ENCODE measurements at regions not wholly inside any gene's neighbourhood (a gene's known extent, or its start where the extent isn't known, plus 50 kb on each side); places are given as distances from the start of the nearest gene placed in this dataset.

DNA sequence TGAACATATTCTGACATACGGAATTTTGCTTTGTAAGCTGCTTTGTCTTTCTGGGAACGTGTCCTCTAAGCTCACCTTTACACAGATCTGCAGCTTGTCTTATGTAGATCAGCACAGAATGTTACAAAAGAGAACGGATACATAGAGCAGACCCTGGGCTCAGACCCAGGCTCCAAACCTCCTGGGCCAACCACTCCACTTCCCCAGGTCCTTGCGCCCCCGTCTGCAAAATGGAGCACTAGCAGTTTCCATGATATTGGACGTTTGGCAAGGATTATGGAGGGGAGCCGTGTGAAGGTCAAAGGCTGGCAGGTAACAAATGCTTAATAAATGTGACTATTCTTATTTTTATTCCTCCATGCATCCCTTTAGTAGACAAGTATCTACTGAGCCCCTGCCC, 358.4 kb downstream of the CTTN start:
- no peaks in the 10 kb centered on the region for H3K36me3 ChIP-seq (replicated peaks; ENCODE audit: insufficient read depth, low read depth)
- H3K79me2 ChIP-seq, result no peaks in the 10 kb centered on the region
- no peak overlapping the region for H2AFZ ChIP-seq
- no peaks in the 10 kb centered on the region for H3K4me1 ChIP-seq (ENCODE audit: insufficient read depth)
- no peak for DNase-seq (ENCODE audit: low spot score)
- no peak overlapping the region for H3K4me3 ChIP-seq
- WGBS (ENCODE audit: low lambda C conversion rate, missing lambda C conversion rate), result 81% methylated on average over 7 of the region's 7 CpGs
- no peaks in the 10 kb centered on the region for H3K9me3 ChIP-seq (ENCODE audit: low read depth)
- H3K27ac ChIP-seq, result no peak overlapping the region
- no peak overlapping the region for H3K4me2 ChIP-seq
- no peak for TF ChIP-seq EZH2 (IDR thresholded peaks at IDR 0.05; ENCODE audit: borderline replicate concordance)
- TF ChIP-seq EZH2phosphoT487 (IDR thresholded peaks at IDR 0.05; ENCODE audit: low read depth, severe bottlenecking, unreplicated experiment), result no peak
- TF ChIP-seq, protein P1, sequence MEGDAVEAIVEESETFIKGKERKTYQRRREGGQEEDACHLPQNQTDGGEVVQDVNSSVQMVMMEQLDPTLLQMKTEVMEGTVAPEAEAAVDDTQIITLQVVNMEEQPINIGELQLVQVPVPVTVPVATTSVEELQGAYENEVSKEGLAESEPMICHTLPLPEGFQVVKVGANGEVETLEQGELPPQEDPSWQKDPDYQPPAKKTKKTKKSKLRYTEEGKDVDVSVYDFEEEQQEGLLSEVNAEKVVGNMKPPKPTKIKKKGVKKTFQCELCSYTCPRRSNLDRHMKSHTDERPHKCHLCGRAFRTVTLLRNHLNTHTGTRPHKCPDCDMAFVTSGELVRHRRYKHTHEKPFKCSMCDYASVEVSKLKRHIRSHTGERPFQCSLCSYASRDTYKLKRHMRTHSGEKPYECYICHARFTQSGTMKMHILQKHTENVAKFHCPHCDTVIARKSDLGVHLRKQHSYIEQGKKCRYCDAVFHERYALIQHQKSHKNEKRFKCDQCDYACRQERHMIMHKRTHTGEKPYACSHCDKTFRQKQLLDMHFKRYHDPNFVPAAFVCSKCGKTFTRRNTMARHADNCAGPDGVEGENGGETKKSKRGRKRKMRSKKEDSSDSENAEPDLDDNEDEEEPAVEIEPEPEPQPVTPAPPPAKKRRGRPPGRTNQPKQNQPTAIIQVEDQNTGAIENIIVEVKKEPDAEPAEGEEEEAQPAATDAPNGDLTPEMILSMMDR (IDR thresholded peaks at IDR 0.05; ENCODE audit: poor library complexity), result no peak
- H3K27me3 ChIP-seq, result no peaks in the 10 kb centered on the region
- no peaks in the 10 kb centered on the region for H3K9me2 ChIP-seq (replicated peaks; ENCODE audit: insufficient read depth)
- no peaks in the 10 kb centered on the region for H4K20me1 ChIP-seq (ENCODE audit: insufficient read depth, poor library complexity, severe bottlenecking)

DNA sequence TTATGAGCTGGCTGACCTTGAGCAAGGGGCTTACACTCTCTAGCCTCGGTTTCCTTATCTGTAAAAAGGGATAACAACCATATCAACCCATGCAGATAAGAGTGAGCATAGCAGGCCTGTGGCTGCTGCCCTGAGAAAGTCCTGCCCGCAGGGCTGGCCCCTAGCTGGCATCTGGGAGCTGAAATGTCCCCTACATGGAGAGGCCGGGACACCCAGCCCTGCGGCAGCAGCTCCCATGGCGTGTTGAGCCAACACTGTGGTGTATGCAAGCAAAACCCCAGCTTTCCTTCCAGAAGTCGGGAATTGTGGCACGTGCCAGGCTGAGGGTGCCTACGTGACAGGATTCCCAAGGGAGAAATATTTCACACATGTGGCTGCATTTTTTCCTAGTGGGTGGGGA, 358.9 kb downstream of the CTTN start:
- Histone ChIP-seq H3K4me3 (no peak overlapping the region), H3K4me1 (ENCODE audit: insufficient read depth) (no peaks in the 10 kb centered on the region), H3K27me3 (no peaks in the 10 kb centered on the region), H3K4me2 (no peak overlapping the region), H3K9me2 (replicated peaks; ENCODE audit: insufficient read depth) (no peaks in the 10 kb centered on the region), H3K27ac (no peak overlapping the region), H3K36me3 (replicated peaks; ENCODE audit: insufficient read depth, low read depth) (no peaks in the 10 kb centered on the region), H4K20me1 (ENCODE audit: insufficient read depth, poor library complexity, severe bottlenecking) (no peaks in the 10 kb centered on the region), H3K79me2 (no peaks in the 10 kb centered on the region), H2AFZ (no peak overlapping the region), H3K9me3 (ENCODE audit: low read depth) (no peaks in the 10 kb centered on the region)
- WGBS (ENCODE audit: low lambda C conversion rate, missing lambda C conversion rate), result 78% methylated on average over 8 of the region's 8 CpGs
- TF ChIP-seq EZH2 (IDR thresholded peaks at IDR 0.05; ENCODE audit: borderline replicate concordance), result no peak
- DNase-seq (ENCODE audit: low spot score), result no peak

DNA sequence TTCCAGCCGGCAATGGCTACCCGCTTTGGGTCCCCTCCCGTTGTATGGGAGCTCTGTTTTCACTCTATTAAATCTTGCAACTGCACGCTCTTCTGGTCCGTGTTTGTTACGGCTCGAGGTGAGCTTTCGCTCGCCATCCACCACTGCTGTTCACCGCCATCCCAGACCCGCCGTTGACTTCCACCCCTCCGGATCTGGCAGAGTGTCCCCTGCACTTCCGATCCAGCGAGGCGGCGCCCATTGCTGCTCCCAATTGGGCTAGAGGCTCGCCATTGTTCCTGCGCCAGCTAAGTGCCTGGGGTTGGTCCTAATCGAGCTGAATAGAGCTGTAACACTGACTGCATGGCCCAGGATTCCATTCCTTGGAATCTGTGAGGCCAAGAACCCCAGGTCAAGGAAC, 359.9 kb downstream of the CTTN start:
- H3K4me2 ChIP-seq, result no peak overlapping the region
- no peaks in the 10 kb centered on the region for H3K9me3 ChIP-seq (ENCODE audit: low read depth)
- no peaks in the 10 kb centered on the region for H3K36me3 ChIP-seq (replicated peaks; ENCODE audit: insufficient read depth, low read depth)
- no peaks in the 10 kb centered on the region for H3K79me2 ChIP-seq
- no peaks in the 10 kb centered on the region for H3K9me2 ChIP-seq (replicated peaks; ENCODE audit: insufficient read depth)
- no peaks in the 10 kb centered on the region for H3K4me1 ChIP-seq (ENCODE audit: insufficient read depth)
- H3K27me3 ChIP-seq, result no peaks in the 10 kb centered on the region
- no peak for DNase-seq (ENCODE audit: low spot score)
- no peak overlapping the region for H3K27ac ChIP-seq
- H3K4me3 ChIP-seq, result no peak overlapping the region
- 93% methylated on average over 20 of the region's 20 CpGs for WGBS (ENCODE audit: low lambda C conversion rate, missing lambda C conversion rate)
- H4K20me1 ChIP-seq (ENCODE audit: insufficient read depth, poor library complexity, severe bottlenecking), result no peaks in the 10 kb centered on the region
- no peak for TF ChIP-seq EZH2phosphoT487 (IDR thresholded peaks at IDR 0.05; ENCODE audit: low read depth, severe bottlenecking, unreplicated experiment)
- TF ChIP-seq, protein P1 (IDR thresholded peaks at IDR 0.05; ENCODE audit: poor library complexity), result no peak
- no peak for TF ChIP-seq EZH2 (IDR thresholded peaks at IDR 0.05; ENCODE audit: borderline replicate concordance)
- H2AFZ ChIP-seq, result no peak overlapping the region

DNA sequence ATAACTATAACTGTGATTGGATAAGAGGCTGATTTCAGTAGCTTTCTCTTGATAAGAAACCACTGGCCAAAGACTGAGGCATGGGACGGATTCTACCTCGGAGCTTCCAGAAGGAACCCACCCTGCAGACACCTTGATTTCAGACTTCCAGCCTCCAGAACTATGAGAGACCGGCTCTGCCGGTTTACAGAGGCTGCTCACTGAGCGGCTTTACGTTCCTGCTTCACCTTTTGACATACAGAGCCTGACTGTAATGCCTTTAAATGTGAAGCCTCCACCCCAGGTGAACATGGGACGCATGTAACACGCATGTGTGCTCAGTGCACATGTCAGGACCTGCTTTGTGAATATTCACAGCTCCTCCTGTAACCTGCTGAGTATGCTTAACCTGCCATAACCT, 361.5 kb downstream of the CTTN start:
- Histone ChIP-seq H3K9me3 (ENCODE audit: low read depth) (no peaks in the 10 kb centered on the region), H3K27me3 (no peaks in the 10 kb centered on the region), H4K20me1 (ENCODE audit: insufficient read depth, poor library complexity, severe bottlenecking) (no peaks in the 10 kb centered on the region), H3K4me3 (no peak overlapping the region), H3K27ac (no peak overlapping the region), H3K79me2 (no peaks in the 10 kb centered on the region), H3K4me2 (no peak overlapping the region), H3K4me1 (ENCODE audit: insufficient read depth) (no peaks in the 10 kb centered on the region), H3K9me2 (replicated peaks; ENCODE audit: insufficient read depth) (no peaks in the 10 kb centered on the region), H3K36me3 (replicated peaks; ENCODE audit: insufficient read depth, low read depth) (no peaks in the 10 kb centered on the region), H2AFZ (no peak overlapping the region)
- DNase-seq (ENCODE audit: low spot score), result no peak
- WGBS (ENCODE audit: low lambda C conversion rate, missing lambda C conversion rate), result 91% methylated on average over 8 of the region's 8 CpGs
- TF ChIP-seq EZH2 (IDR thresholded peaks at IDR 0.05; ENCODE audit: borderline replicate concordance), result no peak
- TF ChIP-seq, protein P1 (IDR thresholded peaks at IDR 0.05; ENCODE audit: poor library complexity), result no peak
- no peak for TF ChIP-seq EZH2phosphoT487 (IDR thresholded peaks at IDR 0.05; ENCODE audit: low read depth, severe bottlenecking, unreplicated experiment)
